Gastrocnemius medialis (tissue), 4 donors: ENCODE measurements at regions not wholly inside any gene's neighbourhood (a gene's known extent, or its start where the extent isn't known, plus 50 kb on each side); places are given as distances from the start of the nearest gene placed in this dataset.

Source experiments
- POLR2A ChIP-seq, 2 donors: fragments of 450-650 bp; IDR thresholded peaks; one replicate each; pipeline ENCODE4 v1.6.1; 2017; ENCODE audit warnings: antibody characterized with exemption in 2 of 2, mild to moderate bottlenecking in 2 of 2, moderate library complexity in 2 of 2
- TF ChIP-seq, protein P1 (sequence below), 5 experiments: fragments of 450-650 bp in 3 of 5; fragments of 200-600 bp in 2 of 5; sonication (generic) in 2 of 5; IDR thresholded peaks in 4 of 5; conservative IDR thresholded peaks in 1 of 5; 1 replicate in 4 of 5; 2 replicates in 1 of 5; pipeline ENCODE4 v1.5.1; 2016 to 2019; ENCODE audit warnings: antibody characterized with exemption in 5 of 5, mild to moderate bottlenecking in 3 of 5, moderate library complexity in 3 of 5

DNA sequence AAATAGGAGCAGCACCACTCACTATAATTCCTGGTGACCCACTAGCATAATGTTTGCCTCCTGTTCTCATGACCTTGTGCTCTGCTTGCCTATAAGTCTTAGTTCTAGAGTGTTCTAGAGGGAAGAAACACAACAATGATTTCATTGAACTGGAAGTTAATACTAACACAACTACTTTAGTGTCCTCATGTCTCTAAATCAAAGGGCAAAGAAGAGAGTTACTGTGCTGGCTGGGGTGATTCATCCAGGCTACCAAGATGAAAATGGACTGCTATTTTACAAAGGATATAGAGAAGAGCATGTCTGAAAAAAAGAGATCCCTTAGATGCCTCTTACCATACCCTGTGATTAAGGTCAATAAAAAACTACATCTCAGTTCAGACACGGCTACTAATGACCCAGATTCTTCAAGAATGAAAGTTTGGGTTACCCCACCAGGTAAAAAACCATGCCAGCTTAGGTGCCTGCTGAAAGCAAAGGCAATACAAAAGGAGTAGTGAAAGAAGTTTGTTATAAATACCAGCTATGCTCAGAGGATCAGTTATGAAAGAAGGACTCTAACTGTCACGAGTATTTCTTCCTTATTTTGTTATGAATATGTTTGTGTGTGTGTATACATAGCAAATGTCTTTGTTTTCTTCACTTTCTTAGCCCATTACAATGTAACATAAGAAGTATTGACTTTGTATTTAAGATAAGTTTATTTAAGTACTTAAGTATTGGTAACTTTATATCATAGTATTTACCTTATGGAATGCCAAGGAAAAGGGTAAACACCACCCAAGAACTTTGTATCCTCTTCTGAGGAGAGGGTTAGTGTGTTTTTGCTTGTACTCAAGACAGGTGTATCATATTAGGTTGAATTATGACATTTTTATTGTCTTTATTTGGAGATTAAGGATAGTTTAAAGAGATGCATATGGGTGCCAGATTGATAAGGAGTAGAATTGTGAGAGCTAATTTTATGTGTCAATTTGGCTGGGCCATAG, 314.1 kb upstream of the PTGER4 start:
- TF ChIP-seq POLR2A (IDR thresholded peaks at IDR 0.05) = no peak
- TF ChIP-seq, protein P1, sequence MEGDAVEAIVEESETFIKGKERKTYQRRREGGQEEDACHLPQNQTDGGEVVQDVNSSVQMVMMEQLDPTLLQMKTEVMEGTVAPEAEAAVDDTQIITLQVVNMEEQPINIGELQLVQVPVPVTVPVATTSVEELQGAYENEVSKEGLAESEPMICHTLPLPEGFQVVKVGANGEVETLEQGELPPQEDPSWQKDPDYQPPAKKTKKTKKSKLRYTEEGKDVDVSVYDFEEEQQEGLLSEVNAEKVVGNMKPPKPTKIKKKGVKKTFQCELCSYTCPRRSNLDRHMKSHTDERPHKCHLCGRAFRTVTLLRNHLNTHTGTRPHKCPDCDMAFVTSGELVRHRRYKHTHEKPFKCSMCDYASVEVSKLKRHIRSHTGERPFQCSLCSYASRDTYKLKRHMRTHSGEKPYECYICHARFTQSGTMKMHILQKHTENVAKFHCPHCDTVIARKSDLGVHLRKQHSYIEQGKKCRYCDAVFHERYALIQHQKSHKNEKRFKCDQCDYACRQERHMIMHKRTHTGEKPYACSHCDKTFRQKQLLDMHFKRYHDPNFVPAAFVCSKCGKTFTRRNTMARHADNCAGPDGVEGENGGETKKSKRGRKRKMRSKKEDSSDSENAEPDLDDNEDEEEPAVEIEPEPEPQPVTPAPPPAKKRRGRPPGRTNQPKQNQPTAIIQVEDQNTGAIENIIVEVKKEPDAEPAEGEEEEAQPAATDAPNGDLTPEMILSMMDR (IDR thresholded peaks at IDR 0.05 in 4 of 5, conservative IDR thresholded peaks at IDR 0.05 in 1 of 5) = no peak
